ENCODE measurements at regions not wholly inside any gene's neighbourhood (a gene's known extent, or its start where the extent isn't known, plus 50 kb on each side); places are given as distances from the start of the nearest gene placed in this dataset.

- Histone ChIP-seq H3K27ac (ENCODE audit: low read depth, low read length) (no peak overlapping the region), H3K9ac (ENCODE audit: low read depth in 1 of 3, low read length in 3 of 3) (no peak overlapping the region), H3K9me3 (ENCODE audit: control insufficient read depth in 3 of 3, low read length in 3 of 3) (no peaks in the 10 kb centered on the region), H3K36me3 (ENCODE audit: control insufficient read depth in 3 of 3, insufficient read depth in 3 of 3, low read length in 3 of 3) (no peaks in the 10 kb centered on the region), H3K27me3 (ENCODE audit: control insufficient read depth in 3 of 3, insufficient read depth in 3 of 3, low read length in 3 of 3) (no peaks in the 10 kb centered on the region), H3K4me3 (ENCODE audit: low read length in 3 of 3) (no peak overlapping the region), H3K4me1 (ENCODE audit: control insufficient read depth in 3 of 3, insufficient read depth in 3 of 3, low read length in 3 of 3) (peaks cover 10 to 17% (median 13%) of the 10 kb centered on the region in 3 donors)
Measured at GRCh38 chr2:217077831-217078407, 218.1 kb upstream of the TNP1 start.

DNA sequence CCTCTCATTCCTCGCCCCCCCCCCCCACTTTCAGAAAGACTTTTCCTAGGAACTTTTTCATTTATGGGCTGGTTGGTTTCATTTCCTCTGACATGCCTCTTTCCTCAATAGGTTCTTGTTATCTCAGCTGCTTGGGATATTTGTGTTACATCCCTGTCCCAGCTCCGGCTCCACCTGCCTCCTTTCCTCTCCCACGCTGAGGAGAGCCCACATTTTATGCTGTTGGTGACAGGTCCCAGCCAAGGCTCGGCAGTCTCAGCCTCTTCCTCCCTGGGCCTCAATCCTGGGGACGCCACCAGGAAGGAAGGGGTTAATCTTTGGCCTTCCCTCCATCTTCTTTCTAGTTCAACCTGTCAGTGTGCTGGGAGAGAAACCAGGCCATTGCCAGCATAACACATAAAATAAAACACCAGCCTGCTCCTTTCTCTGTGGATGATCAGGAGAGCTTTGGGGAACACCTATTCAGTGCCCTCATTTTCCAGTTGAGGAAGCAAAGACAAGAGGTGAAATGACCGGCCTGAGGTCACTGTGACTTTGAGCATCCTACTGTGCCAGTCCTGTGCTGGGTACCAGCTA is 216.9 kb upstream of the TNP1 start:
- no peak overlapping the region for H3K4me3 ChIP-seq (ENCODE audit: low read length in 3 of 3)
- no peaks in the 10 kb centered on the region for H3K27me3 ChIP-seq (ENCODE audit: control insufficient read depth in 3 of 3, insufficient read depth in 3 of 3, low read length in 3 of 3)
- no peaks in the 10 kb centered on the region for H3K36me3 ChIP-seq (ENCODE audit: control insufficient read depth in 3 of 3, insufficient read depth in 3 of 3, low read length in 3 of 3)
- H3K27ac ChIP-seq (ENCODE audit: low read depth, low read length) = no peak overlapping the region
- no peaks in the 10 kb centered on the region for H3K9me3 ChIP-seq (ENCODE audit: control insufficient read depth in 3 of 3, low read length in 3 of 3)
- peaks cover 10 to 17% (median 12%) of the 10 kb centered on the region in 3 donors for H3K4me1 ChIP-seq (ENCODE audit: control insufficient read depth in 3 of 3, insufficient read depth in 3 of 3, low read length in 3 of 3)
- H3K9ac ChIP-seq (ENCODE audit: low read depth in 1 of 3, low read length in 3 of 3) = no peak overlapping the region

DNA sequence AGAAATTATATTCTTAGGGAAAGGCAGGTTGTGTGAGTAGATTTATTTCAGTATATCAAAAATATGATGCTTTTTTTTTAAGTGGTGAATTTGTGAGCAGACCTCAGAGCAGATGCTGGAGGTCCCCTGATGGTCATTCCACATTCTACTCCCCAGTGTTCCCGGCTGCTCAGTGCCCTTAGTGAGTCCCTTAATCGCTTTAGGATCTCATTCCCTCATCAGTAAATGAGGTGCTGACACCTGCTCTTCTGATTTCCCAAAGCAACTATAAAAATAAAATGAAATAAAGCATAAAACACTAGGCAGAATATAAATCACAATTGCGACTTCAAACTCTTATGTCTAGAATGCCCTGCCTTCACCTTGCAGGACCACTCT is 216.2 kb upstream of the TNP1 start:
- H3K9ac ChIP-seq (ENCODE audit: low read depth in 1 of 3, low read length in 3 of 3) = no peak overlapping the region
- H3K4me1 ChIP-seq (ENCODE audit: control insufficient read depth in 3 of 3, insufficient read depth in 3 of 3, low read length in 3 of 3) = peaks cover 10 to 17% (median 12%) of the 10 kb centered on the region in 3 donors
- no peak overlapping the region for H3K4me3 ChIP-seq (ENCODE audit: low read length in 3 of 3)
- no peak overlapping the region for H3K27ac ChIP-seq (ENCODE audit: low read depth, low read length)
- H3K27me3 ChIP-seq (ENCODE audit: control insufficient read depth in 3 of 3, insufficient read depth in 3 of 3, low read length in 3 of 3) = no peaks in the 10 kb centered on the region
- no peaks in the 10 kb centered on the region for H3K9me3 ChIP-seq (ENCODE audit: control insufficient read depth in 3 of 3, low read length in 3 of 3)
- H3K36me3 ChIP-seq (ENCODE audit: control insufficient read depth in 3 of 3, insufficient read depth in 3 of 3, low read length in 3 of 3) = no peaks in the 10 kb centered on the region

DNA sequence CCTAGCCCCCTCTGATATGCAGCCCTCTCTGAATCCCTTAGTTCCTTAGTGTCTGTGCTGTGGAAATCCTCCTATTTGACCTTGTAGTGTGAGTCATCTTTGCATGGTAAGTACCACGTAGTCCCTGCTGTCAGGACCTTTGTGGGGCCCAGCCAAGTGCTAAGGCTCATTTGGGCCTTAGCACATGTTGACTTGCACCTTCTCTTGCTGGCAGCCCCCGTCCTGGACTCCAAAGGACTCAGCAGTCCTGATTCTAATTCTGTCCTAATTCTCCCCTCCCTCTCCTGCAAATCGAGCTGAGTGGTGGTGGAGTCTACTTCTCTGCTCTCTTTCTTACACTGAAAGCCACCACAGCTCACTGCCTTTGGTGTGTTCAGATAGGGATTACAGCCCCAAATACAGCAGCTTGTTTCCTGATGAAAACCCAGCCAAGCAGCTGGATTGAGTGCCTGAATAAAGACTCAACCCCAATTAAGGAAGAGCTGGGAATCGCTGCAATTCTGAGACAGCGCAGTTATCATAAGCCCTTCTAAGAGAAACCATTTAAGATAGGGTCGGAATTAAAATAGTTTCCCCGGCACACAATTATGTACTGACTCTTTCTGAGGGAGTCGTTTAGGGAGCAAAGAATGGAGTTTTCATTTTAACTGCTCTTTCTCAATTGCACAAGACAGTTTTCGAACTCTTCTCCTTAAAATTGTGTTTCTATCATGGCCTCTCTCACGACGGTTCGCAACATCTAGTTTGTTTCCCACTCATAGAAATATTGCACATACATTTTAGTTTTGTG is 215.6 kb upstream of the TNP1 start:
- Histone ChIP-seq H3K27ac (ENCODE audit: low read depth, low read length) (peak overlapping the region; percentile 31), H3K9me3 (ENCODE audit: control insufficient read depth in 3 of 3, low read length in 3 of 3) (no peaks in the 10 kb centered on the region), H3K4me1 (ENCODE audit: control insufficient read depth in 3 of 3, insufficient read depth in 3 of 3, low read length in 3 of 3) (peaks cover 10 to 17% (median 12%) of the 10 kb centered on the region in 3 donors), H3K9ac (ENCODE audit: low read depth in 1 of 3, low read length in 3 of 3) (no peak overlapping the region), H3K36me3 (ENCODE audit: control insufficient read depth in 3 of 3, insufficient read depth in 3 of 3, low read length in 3 of 3) (no peaks in the 10 kb centered on the region), H3K27me3 (ENCODE audit: control insufficient read depth in 3 of 3, insufficient read depth in 3 of 3, low read length in 3 of 3) (no peaks in the 10 kb centered on the region), H3K4me3 (ENCODE audit: low read length in 3 of 3) (no peak overlapping the region)

GRCh38 chr2:217074576-217075255 is 214.9 kb upstream of the TNP1 start:
- Histone ChIP-seq H3K27ac (ENCODE audit: low read depth, low read length) (peak overlapping the region; percentile 31), H3K9me3 (ENCODE audit: control insufficient read depth in 3 of 3, low read length in 3 of 3) (no peaks in the 10 kb centered on the region), H3K36me3 (ENCODE audit: control insufficient read depth in 3 of 3, insufficient read depth in 3 of 3, low read length in 3 of 3) (no peaks in the 10 kb centered on the region), H3K4me3 (ENCODE audit: low read length in 3 of 3) (no peak overlapping the region), H3K27me3 (ENCODE audit: control insufficient read depth in 3 of 3, insufficient read depth in 3 of 3, low read length in 3 of 3) (no peaks in the 10 kb centered on the region), H3K4me1 (ENCODE audit: control insufficient read depth in 3 of 3, insufficient read depth in 3 of 3, low read length in 3 of 3) (peaks cover 10 to 15% (median 12%) of the 10 kb centered on the region in 3 donors), H3K9ac (ENCODE audit: low read depth in 1 of 3, low read length in 3 of 3) (no peak overlapping the region)

DNA sequence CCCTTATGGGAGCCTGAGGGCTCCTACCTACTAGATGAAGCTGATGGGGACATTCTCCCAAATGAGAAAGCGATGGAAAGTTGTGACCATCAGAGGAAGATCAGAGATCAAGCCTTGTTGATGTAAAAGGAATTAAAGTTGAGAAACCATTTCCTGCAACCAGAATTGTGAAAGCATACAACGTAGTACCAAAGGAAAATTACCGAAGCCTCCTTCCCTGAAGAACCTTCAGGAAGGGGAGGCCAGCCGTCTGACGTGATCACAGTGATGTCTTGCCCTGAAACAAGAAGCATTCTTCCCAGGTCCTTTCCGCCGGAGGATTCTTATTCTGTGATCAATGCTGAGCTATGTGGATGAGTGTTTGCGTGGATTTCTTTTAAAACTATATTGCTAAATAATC is 211.6 kb upstream of the TNP1 start:
- Histone ChIP-seq H3K27me3 (ENCODE audit: control insufficient read depth in 3 of 3, insufficient read depth in 3 of 3, low read length in 3 of 3) (no peaks in the 10 kb centered on the region), H3K36me3 (ENCODE audit: control insufficient read depth in 3 of 3, insufficient read depth in 3 of 3, low read length in 3 of 3) (no peaks in the 10 kb centered on the region), H3K27ac (ENCODE audit: low read depth, low read length) (no peak overlapping the region), H3K9ac (ENCODE audit: low read depth in 1 of 3, low read length in 3 of 3) (no peak overlapping the region), H3K4me1 (ENCODE audit: control insufficient read depth in 3 of 3, insufficient read depth in 3 of 3, low read length in 3 of 3) (peaks cover 6 to 10% (median 8%) of the 10 kb centered on the region in 3 donors), H3K9me3 (ENCODE audit: control insufficient read depth in 3 of 3, low read length in 3 of 3) (no peaks in the 10 kb centered on the region), H3K4me3 (ENCODE audit: low read length in 3 of 3) (no peak overlapping the region)

GRCh38 chr2:217070611-217071010 is 210.7 kb upstream of the TNP1 start:
- H3K9ac ChIP-seq (ENCODE audit: low read depth in 1 of 3, low read length in 3 of 3) = no peak overlapping the region
- peaks cover 6 to 9% (median 8%) of the 10 kb centered on the region in 3 donors for H3K4me1 ChIP-seq (ENCODE audit: control insufficient read depth in 3 of 3, insufficient read depth in 3 of 3, low read length in 3 of 3)
- H3K27ac ChIP-seq (ENCODE audit: low read depth, low read length) = no peak overlapping the region
- H3K9me3 ChIP-seq (ENCODE audit: control insufficient read depth in 3 of 3, low read length in 3 of 3) = no peaks in the 10 kb centered on the region
- H3K4me3 ChIP-seq (ENCODE audit: low read length in 3 of 3) = no peak overlapping the region
- no peaks in the 10 kb centered on the region for H3K27me3 ChIP-seq (ENCODE audit: control insufficient read depth in 3 of 3, insufficient read depth in 3 of 3, low read length in 3 of 3)
- H3K36me3 ChIP-seq (ENCODE audit: control insufficient read depth in 3 of 3, insufficient read depth in 3 of 3, low read length in 3 of 3) = no peaks in the 10 kb centered on the region

DNA sequence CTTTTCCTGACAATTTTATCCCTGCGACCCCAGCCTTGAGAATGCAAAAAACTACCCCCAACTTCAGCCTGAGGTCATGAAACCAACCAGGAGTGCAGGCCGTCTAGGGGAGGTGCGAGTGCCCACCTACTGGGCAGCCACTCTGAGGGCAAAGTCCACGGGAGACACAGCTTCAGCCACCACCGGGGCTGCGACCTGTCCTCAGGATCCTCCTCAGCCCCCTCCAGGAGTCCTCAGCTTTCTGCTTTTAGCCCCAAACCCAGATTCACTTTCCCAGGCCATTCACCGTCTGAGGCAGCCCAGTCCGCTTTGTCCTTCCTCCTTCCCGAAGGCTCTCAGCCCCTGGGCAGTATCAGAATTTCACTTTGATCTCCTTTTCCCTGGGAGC is 210.2 kb upstream of the TNP1 start:
- Histone ChIP-seq H3K9me3 (ENCODE audit: control insufficient read depth in 3 of 3, low read length in 3 of 3) (no peaks in the 10 kb centered on the region), H3K4me3 (ENCODE audit: low read length in 3 of 3) (no peak overlapping the region), H3K27me3 (ENCODE audit: control insufficient read depth in 3 of 3, insufficient read depth in 3 of 3, low read length in 3 of 3) (no peaks in the 10 kb centered on the region), H3K9ac (ENCODE audit: low read depth in 1 of 3, low read length in 3 of 3) (no peak overlapping the region), H3K4me1 (ENCODE audit: control insufficient read depth in 3 of 3, insufficient read depth in 3 of 3, low read length in 3 of 3) (peaks cover 3 to 4% (median 3%) of the 10 kb centered on the region in 3 donors), H3K27ac (ENCODE audit: low read depth, low read length) (no peak overlapping the region), H3K36me3 (ENCODE audit: control insufficient read depth in 3 of 3, insufficient read depth in 3 of 3, low read length in 3 of 3) (no peaks in the 10 kb centered on the region)

DNA sequence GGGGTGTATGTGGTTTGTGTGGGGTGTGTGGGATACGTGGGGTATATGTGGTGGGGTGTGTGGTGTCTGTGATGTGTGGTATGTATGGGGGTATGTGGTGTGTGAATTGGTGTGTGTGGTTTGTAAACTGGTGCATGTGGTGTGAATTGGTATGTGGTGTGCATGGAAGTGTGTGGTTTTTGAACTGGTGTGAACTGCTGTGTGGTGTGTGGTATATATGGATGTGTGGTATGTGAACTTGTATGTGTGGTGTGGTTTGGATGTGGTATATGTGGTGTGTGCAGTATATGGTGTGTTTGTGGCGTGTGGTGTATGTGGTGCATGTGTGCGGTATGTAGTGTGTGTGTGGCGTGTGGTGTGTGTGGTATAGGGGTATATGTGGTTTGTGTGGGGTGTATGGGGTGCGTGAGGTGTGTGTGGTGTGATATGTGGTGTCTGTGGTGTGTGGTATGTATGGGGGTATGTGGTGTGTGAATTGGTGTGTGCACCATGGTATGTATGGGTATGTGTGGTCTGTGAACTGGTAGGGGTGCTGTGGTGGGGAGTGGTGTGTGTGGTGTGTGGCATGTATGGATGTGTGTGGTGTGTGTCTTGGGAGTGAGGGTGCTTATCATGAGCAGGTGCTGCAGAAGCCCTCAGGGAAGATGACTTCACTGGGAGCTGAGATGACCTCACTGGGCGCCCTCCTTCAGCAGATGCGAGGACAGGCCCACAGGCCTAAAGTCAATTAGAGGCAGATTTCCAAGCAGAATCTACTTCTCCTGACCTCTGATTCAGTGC is 209.6 kb upstream of the TNP1 start:
- Histone ChIP-seq H3K27me3 (ENCODE audit: control insufficient read depth in 3 of 3, insufficient read depth in 3 of 3, low read length in 3 of 3) (no peaks in the 10 kb centered on the region), H3K4me1 (ENCODE audit: control insufficient read depth in 3 of 3, insufficient read depth in 3 of 3, low read length in 3 of 3) (peaks cover 0 to 3% (median 2%) of the 10 kb centered on the region in 3 donors), H3K9me3 (ENCODE audit: control insufficient read depth in 3 of 3, low read length in 3 of 3) (no peaks in the 10 kb centered on the region), H3K4me3 (ENCODE audit: low read length in 3 of 3) (no peak overlapping the region), H3K9ac (ENCODE audit: low read depth in 1 of 3, low read length in 3 of 3) (no peak overlapping the region), H3K27ac (ENCODE audit: low read depth, low read length) (no peak overlapping the region), H3K36me3 (ENCODE audit: control insufficient read depth in 3 of 3, insufficient read depth in 3 of 3, low read length in 3 of 3) (no peaks in the 10 kb centered on the region)
